Astrocyte of the hippocampus (primary cell): ENCODE measurements at regions not wholly inside any gene's neighbourhood (a gene's known extent, or its start where the extent isn't known, plus 50 kb on each side); places are given as distances from the start of the nearest gene placed in this dataset.
"Not testable (repeated sequence)": the region's sequence is repeated elsewhere in the genome, so short reads cannot be mapped to it uniquely, and the experiment has no call there.

ENCODE experiments used
- DNase-seq: peaks from one replicate; pipeline ENCODE4 v3.0.0; 2011; ENCODE audit warnings: low read depth, low spot score

DNA sequence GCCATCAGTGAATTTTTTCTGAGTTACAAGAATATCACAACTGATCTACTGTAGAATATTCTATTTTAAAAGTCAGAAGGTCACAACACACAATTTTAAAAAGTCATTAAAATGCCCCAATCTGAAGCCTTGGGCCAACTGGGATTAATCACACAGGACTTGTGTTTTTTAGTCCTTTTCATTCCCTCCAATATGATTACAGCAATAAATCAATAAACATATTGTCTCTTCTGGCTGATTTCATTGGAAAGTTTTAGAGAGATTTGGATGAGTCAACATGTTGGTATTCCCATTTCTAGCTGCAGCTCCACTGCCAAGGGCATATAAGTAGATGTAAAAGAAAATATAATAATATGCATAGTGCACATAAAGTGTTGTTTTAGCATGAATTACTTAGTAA lies 85.8 kb downstream of the NIBAN1 start:
- peak; percentile 60 for DNase-seq

- DNase-seq: peak; percentile 64
Observed at GRCh38 chr1:184882957-184883815, 91.1 kb downstream of the NIBAN1 start.

GRCh38 chr1:184881941-184882913 lies 92.1 kb downstream of the NIBAN1 start:
- peak; percentile 88 for DNase-seq

GRCh38 chr1:184879876-184880557 lies 94.3 kb downstream of the NIBAN1 start:
- DNase-seq: no peak

GRCh38 chr1:184878602-184879001 lies 95.7 kb downstream of the NIBAN1 start:
- DNase-seq: no peak

DNA sequence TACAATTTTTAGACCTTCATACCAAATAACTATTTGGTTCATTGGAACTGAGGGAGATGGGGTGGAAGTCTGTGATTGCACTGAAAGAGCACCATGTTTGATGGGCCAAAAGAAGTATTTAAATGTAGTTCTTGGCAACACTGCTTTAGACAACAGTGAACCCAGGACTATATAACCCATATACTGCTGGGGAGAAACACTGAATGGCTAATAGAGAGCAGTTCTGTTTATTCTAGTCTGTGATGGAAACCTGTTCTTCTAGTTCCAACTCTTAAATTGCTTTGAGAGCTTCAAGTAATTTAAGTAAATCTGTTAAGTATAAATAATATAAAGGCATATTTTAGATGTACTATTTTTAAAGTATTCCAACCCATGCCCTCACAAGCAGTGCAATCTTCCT lies 96.3 kb downstream of the NIBAN1 start:
- no peak for DNase-seq

GRCh38 chr1:184876015-184876414 lies 98.3 kb downstream of the NIBAN1 start:
- DNase-seq: not testable (repeated sequence)

DNA sequence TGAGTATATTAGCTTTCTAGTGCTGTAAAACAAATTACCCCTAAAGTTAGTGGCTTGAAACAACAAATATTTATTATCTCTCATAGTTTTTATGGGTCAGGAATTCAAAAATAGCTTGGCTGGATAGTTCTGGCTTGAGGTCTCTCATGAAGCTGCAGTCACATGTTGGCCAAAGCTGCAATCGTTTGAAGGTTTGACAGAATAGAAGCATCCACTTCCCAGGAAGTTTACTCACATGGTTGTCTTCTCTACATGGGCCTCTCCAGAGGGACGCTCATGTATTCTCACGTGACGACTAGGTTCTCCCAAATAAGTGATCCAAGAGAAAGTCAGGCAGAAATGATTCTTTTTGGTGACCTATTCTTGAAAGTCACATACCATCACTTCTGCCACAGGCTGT lies 99.1 kb downstream of the NIBAN1 start:
- no peak for DNase-seq

- no peak for DNase-seq
Observed at GRCh38 chr1:184870319-184870718, 104.0 kb downstream of the NIBAN1 start.

DNA sequence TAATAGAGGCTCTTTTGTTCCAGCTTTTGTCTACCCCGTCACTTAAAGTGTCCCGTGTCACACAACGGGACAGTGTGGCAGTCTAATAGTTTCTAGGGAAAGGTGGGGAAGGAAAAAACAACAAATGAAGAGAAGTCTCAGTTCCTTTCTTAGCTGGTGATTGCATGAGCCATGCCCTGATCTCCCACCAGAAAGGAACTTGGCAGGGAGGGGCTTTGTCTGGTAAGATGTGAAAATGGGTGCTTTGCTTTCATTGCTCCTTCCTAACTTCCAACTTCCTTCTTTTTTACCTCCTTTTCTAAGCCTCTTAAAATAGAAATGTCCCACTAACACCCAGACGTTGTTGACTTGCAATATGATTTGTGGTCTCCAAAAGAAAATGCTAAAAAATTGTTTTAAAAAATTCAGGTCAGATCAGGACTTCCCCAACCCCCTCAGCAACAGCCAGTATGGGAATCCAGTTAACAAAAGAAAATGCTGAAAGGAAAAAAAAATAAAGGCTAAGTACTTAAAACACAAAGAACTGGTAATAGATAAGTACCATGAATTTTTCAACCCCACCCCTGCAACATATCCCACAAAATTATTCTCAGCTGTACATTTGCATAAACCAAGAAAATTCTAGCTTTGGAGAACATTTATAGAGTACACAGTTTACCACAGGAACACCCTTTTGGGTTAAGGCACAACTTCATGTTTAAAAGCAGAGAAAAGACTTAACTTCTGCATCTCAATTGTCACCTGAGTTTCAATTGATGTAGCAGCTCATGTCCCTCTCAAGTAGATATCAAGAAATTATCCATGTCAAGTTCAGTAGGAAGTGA lies 106.2 kb downstream of the NIBAN1 start:
- no peak for DNase-seq

DNA sequence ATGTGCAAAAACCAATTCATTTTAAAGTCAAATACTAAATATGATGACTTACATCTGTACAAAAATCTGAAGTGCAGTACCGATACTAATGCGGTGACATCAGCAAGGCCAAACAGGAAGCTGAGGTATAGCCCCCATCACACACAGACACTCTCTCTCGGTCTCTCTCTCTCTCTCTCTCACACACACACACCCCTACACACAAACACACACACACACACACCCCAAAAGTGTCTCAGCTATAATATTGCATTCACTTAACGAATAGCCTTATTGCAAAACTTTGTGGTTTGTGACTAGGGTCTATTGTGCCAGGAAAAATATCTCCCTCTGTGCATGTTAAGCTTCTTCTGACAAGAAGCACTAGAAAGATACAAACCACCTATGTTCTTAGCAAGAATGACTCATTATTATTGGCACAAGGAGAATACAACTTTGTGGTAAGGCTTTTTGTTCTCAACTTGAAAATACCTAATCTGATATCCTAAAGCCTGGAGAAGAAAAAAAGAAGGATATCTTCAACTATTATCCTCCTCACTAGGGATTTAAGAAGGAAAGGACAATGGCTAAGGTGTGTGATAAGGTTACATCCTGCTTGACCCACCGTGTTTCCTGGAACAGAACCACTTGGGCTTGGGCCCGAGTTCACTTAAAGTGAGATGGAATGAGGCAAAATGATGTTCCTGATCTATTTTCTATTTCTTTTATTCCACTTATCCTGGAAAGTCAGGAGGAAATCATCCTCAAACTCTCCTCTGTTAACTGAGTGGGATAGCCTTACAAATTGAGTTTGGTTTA lies 107.1 kb downstream of the NIBAN1 start:
- DNase-seq: peak; percentile 90

GRCh38 chr1:184866586-184866985 lies 107.7 kb downstream of the NIBAN1 start:
- DNase-seq: no peak

- DNase-seq: no peak
Observed at GRCh38 chr1:184865831-184866230, 108.5 kb downstream of the NIBAN1 start.

- DNase-seq: no peak
Observed at GRCh38 chr1:184861755-184862336, 107.2 kb upstream of the EDEM3 start.

DNA sequence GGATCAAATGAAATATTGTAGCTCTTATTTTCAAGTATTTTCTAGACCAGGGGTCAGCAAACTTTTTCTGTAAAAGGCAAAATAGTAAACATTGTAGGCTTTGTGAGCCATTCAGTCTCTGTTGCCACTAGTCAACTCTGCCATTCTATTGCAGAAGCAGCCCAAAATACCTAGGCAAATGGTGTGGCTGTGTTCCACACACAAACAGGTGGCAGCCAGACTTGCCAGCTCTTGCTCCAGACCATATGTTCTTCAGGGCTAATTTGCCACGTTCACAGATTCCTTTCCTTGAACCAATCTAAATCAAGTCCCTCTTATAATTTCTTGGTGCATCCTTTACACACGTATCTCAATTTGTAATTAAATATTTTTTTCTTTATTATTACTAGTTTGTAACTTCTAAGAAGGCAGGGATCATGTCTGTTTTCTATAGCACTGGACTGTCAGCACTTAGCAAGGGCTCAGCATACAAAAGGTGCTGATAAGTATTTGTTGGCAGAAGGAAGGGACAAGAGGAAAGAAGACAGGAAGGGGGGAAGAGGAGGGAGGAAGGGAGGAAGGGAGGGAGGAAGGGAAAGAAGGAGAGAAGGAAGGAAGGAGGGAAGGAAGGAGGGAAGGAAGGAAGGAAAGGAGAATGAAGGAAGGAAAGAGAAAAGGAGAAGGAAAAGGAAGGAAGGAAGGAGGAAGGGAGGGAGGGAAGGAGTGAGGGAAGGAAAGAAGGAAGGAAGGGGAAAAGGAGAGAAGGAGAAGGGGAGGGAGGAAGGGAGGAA lies 106.5 kb upstream of the EDEM3 start:
- no peak for DNase-seq

GRCh38 chr1:184860535-184860934 lies 105.9 kb upstream of the EDEM3 start:
- DNase-seq: no peak

DNA sequence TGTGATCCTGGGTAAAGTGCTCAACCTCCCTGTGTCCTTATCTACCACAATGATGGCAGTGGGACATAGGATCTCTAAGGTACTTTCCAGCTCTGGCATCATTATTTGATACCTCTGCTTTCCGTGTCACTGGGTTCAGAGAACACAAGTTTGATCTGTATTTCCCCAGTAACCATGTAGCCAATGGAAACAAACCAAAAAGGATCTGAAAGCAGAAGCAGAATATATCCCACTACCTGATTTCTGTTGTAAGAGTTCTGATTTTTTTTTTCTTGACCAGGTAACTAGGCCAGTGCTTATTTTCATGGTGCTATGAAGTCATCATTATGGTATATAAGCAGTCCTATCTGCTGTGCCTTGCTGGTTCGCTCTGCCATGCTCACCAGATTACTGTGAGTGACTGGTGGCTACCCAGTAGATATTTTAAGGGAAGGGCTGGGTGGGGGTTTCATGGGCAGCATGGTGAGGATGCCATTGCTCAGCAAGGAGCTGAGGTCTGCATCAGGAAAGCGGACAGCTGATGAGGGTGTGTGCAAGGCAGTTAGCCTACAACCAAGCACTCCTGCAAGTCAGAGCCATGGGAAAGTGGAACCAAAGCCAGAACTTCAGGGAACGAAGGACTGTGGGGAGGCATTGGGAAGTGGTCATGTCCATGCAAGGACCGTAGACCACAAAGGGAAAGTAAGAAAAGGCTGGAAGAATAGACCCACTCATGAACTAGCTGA lies 104.9 kb upstream of the EDEM3 start:
- no peak for DNase-seq

- no peak for DNase-seq
Observed at GRCh38 chr1:184858288-184858687, 103.6 kb upstream of the EDEM3 start.
